Amniotic stem cell (primary cell): ENCODE measurements at regions not wholly inside any gene's neighbourhood (a gene's known extent, or its start where the extent isn't known, plus 50 kb on each side); places are given as distances from the start of the nearest gene placed in this dataset.
"Not testable (repeated sequence)": the region's sequence is repeated elsewhere in the genome, so short reads cannot be mapped to it uniquely, and the experiment has no call there.

ENCODE experiments used
- DNase-seq: peaks from one replicate; lab custom pipeline; 2025; lab: John Stamatoyannopoulos, UW

- DNase-seq = no peak
Observed at GRCh38 chr4:122100508-122100907, 51.6 kb upstream of the BLTP1 start.

- DNase-seq = no peak
Observed at GRCh38 chr4:122099896-122100295, 52.2 kb upstream of the BLTP1 start.

- no peak for DNase-seq
Observed at GRCh38 chr4:122091836-122092405, 60.2 kb upstream of the BLTP1 start.

- DNase-seq = no peak
Observed at GRCh38 chr4:122091397-122091796, 60.7 kb upstream of the BLTP1 start.

GRCh38 chr4:122090989-122091388 lies 61.1 kb upstream of the BLTP1 start:
- DNase-seq = no peak

GRCh38 chr4:122086338-122087065 lies 65.6 kb upstream of the BLTP1 start:
- no peak for DNase-seq

- no peak for DNase-seq
Observed at GRCh38 chr4:122083989-122084388, 68.1 kb upstream of the BLTP1 start.

GRCh38 chr4:122083351-122083750 lies 68.8 kb upstream of the BLTP1 start:
- no peak for DNase-seq

- no peak for DNase-seq
Observed at GRCh38 chr4:122082661-122083060, 69.5 kb upstream of the BLTP1 start.

GRCh38 chr4:122077653-122078052 lies 74.5 kb upstream of the BLTP1 start:
- not testable (repeated sequence) for DNase-seq

GRCh38 chr4:122076835-122077234 lies 75.3 kb upstream of the BLTP1 start:
- DNase-seq = not testable (repeated sequence)

GRCh38 chr4:122073615-122074014 lies 78.5 kb upstream of the BLTP1 start:
- no peak for DNase-seq

GRCh38 chr4:122065915-122066314 lies 86.2 kb upstream of the BLTP1 start:
- DNase-seq = no peak

- DNase-seq = no peak
Observed at GRCh38 chr4:122065149-122065548, 87.0 kb upstream of the BLTP1 start.

GRCh38 chr4:122053186-122053585 lies 98.9 kb upstream of the BLTP1 start:
- DNase-seq = no peak

- no peak for DNase-seq
Observed at GRCh38 chr4:122052677-122053076, 99.5 kb upstream of the BLTP1 start.

GRCh38 chr4:122050841-122051240 lies 99.0 kb upstream of the TRPC3 start:
- no peak for DNase-seq

GRCh38 chr4:122047456-122048425 lies 95.9 kb upstream of the TRPC3 start:
- no peak for DNase-seq

GRCh38 chr4:122046255-122046654 lies 94.4 kb upstream of the TRPC3 start:
- DNase-seq = no peak

- peak; percentile 97 for DNase-seq
Observed at GRCh38 chr4:122045533-122045932, 93.7 kb upstream of the TRPC3 start.

- no peak for DNase-seq
Observed at GRCh38 chr4:122044501-122044900, 92.6 kb upstream of the TRPC3 start.

GRCh38 chr4:122041312-122041711 lies 89.5 kb upstream of the TRPC3 start:
- DNase-seq = no peak

GRCh38 chr4:122038896-122039295 lies 87.0 kb upstream of the TRPC3 start:
- DNase-seq = no peak
